Activated T-helper 17 cell treated with anti-CD3 and anti-CD28 coated beads, Interleukin-2, amount 50 U/mL, for 72 hours (primary cell): ENCODE measurements at regions not wholly inside any gene's neighbourhood (a gene's known extent, or its start where the extent isn't known, plus 50 kb on each side); places are given as distances from the start of the nearest gene placed in this dataset.
A peak's percentile ranks its signal among the peaks of the same experiment; 100 is the strongest.
"Not testable (repeated sequence)": the region's sequence is repeated elsewhere in the genome, so short reads cannot be mapped to it uniquely, and the experiment has no call there.

Experiments
- ATAC-seq: fragments of 150-1000 bp; cut with Tn5 transposase; replicated peaks from 2 replicates; pipeline ENCODE4 v1.10.0; 2021; ENCODE audit warnings: mild to moderate bottlenecking, moderate library complexity
- H3K27ac Mint-ChIP-seq: one replicate; pipeline ENCODE4 v1.8.0; 2022; ENCODE audit warnings: mixed read lengths
- H3K27me3 Mint-ChIP-seq: one replicate; pipeline ENCODE4 v1.8.0; 2022; ENCODE audit warnings: mixed read lengths
- H3K36me3 Mint-ChIP-seq: one replicate; pipeline ENCODE4 v1.8.0; 2022; ENCODE audit warnings: low read depth, mild to moderate bottlenecking, mixed read lengths
- H3K4me1 Mint-ChIP-seq: one replicate; pipeline ENCODE4 v1.8.0; 2022; ENCODE audit warnings: mixed read lengths
- H3K4me3 Mint-ChIP-seq: one replicate; pipeline ENCODE4 v1.8.0; 2022; ENCODE audit warnings: mild to moderate bottlenecking, mixed read lengths
- H3K9me3 Mint-ChIP-seq: one replicate; pipeline ENCODE4 v1.8.0; 2022; ENCODE audit warnings: mixed read lengths

DNA sequence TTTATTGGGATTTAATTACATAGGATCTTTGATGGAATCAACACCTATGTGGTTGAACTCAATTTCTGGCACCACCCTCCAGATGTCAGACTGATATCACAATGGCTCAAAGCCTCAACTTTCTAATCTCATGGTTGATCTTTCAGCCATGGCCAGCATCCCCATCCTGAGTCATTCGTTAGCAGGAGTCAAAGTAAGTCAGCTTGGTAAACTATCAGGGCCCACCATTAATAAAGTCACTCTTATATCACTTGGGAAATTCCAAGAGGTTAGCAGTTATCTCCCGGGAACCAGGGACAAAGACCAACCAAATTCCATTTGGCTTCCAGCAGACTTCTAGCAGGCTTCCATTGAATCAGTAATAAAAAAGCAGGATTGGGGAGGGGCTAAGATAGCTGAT lies 50.7 kb upstream of the TNFSF4 start:
- Mint-ChIP-seq H3K4me3 (no peak overlapping the region), H3K27ac (no peak overlapping the region), H3K9me3 (peaks cover 24% of the 10 kb centered on the region), H3K27me3 (no peaks in the 10 kb centered on the region), H3K36me3 (no peaks in the 10 kb centered on the region), H3K4me1 (no peaks in the 10 kb centered on the region)
- ATAC-seq = no peak

DNA sequence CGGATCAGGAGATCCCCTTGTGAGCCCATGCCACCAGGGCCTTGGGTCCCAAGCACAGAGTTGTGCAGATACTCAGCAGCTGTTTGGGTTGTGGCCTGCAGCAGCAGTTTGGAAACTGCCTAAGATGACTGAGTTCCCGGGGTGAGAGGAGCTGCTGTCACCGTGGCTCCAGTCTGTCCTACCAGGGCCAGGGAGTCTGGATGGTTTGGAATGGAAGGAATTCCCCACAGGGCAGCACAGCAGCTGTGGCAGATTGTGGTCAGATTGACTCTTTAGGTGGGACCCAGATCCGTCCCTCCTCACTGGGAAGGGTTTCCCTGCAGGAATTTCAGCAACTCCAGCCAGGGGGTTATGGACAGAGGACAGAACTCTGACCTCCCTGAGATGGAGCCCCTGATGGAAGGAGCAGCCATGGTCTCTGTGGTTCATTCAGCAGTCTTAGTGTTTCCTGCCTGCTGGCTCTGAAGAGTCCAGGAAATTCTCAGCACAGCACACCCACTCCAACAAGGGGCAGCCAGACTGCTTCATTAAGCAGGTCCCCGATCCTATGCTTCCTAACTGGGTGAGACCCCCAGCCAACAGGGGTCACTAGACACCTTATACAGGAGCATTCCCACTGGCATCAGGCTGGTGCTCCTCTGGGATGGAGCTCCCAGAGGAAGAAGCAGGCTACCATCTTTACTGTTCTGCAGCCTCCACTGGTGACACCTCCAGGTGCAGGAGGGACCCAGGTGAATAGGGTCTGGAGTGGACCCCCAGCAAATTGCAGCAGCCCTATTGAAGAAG lies 51.5 kb upstream of the TNFSF4 start:
- Mint-ChIP-seq H3K4me1 (no peaks in the 10 kb centered on the region), H3K4me3 (no peak overlapping the region), H3K36me3 (no peaks in the 10 kb centered on the region), H3K27me3 (no peaks in the 10 kb centered on the region), H3K9me3 (peaks cover 24% of the 10 kb centered on the region), H3K27ac (no peak overlapping the region)
- ATAC-seq = no peak

GRCh38 chr1:173260329-173260728 lies 53.2 kb upstream of the TNFSF4 start:
- not testable (repeated sequence) for H3K36me3 Mint-ChIP-seq, H3K27me3 Mint-ChIP-seq, ATAC-seq, H3K4me3 Mint-ChIP-seq, H3K27ac Mint-ChIP-seq, H3K4me1 Mint-ChIP-seq
- peaks cover 24% of the 10 kb centered on the region for H3K9me3 Mint-ChIP-seq

DNA sequence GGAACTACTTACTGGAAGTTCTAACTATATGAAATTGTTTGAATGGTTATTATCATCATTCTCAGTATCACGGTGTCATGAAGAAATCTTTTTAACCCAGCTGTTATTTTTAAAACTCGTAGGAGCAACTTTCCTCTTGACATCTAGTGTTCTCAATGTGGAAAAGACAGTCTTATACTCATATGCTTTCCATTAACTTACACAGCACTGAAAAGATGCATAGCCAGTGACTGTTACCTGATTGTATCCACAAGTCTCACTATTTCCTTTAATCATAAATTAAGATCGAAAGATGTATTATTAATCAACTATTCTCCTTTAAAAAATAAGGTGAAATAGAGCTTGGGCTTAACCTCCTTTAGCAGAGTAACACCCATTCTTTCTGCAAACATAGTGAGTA lies 59.7 kb upstream of the TNFSF4 start:
- ATAC-seq = no peak
- H3K27ac Mint-ChIP-seq = no peak overlapping the region
- H3K36me3 Mint-ChIP-seq = no peaks in the 10 kb centered on the region
- H3K4me1 Mint-ChIP-seq = no peaks in the 10 kb centered on the region
- peaks cover 2% of the 10 kb centered on the region for H3K9me3 Mint-ChIP-seq
- no peaks in the 10 kb centered on the region for H3K27me3 Mint-ChIP-seq
- no peak overlapping the region for H3K4me3 Mint-ChIP-seq

GRCh38 chr1:173267453-173267945 lies 60.4 kb upstream of the TNFSF4 start:
- H3K27ac Mint-ChIP-seq = no peak overlapping the region
- no peak for ATAC-seq
- no peaks in the 10 kb centered on the region for H3K4me1 Mint-ChIP-seq
- no peak overlapping the region for H3K4me3 Mint-ChIP-seq
- no peaks in the 10 kb centered on the region for H3K36me3 Mint-ChIP-seq
- H3K9me3 Mint-ChIP-seq = no peaks in the 10 kb centered on the region
- no peaks in the 10 kb centered on the region for H3K27me3 Mint-ChIP-seq

DNA sequence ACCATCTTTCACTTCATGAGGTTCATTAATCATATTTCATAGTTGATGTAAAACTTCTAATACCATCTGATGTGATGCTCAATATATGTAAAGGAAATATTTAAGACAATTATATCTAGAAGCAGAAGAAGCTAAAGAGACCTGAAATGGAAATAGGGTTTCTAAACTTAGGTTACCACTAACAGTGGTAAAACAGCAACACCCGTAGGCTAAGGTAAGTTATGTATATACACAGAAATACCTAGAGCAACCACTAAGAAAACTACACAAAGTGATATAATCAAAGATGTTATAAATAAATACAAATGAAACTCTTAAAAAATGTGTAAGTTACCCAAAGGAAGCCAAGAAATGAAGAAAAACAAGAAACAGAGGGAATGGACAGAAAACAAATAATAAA lies 61.1 kb upstream of the TNFSF4 start:
- no peak for ATAC-seq
- no peaks in the 10 kb centered on the region for H3K27me3 Mint-ChIP-seq
- H3K27ac Mint-ChIP-seq = no peak overlapping the region
- no peaks in the 10 kb centered on the region for H3K36me3 Mint-ChIP-seq
- no peaks in the 10 kb centered on the region for H3K4me1 Mint-ChIP-seq
- no peak overlapping the region for H3K4me3 Mint-ChIP-seq
- H3K9me3 Mint-ChIP-seq = no peaks in the 10 kb centered on the region

- Mint-ChIP-seq H3K36me3 (no peaks in the 10 kb centered on the region), H3K4me3 (no peak overlapping the region), H3K27ac (no peak overlapping the region), H3K9me3 (no peaks in the 10 kb centered on the region), H3K27me3 (no peaks in the 10 kb centered on the region), H3K4me1 (no peaks in the 10 kb centered on the region)
- ATAC-seq = no peak
Observed at GRCh38 chr1:173268786-173269277, 61.7 kb upstream of the TNFSF4 start.

DNA sequence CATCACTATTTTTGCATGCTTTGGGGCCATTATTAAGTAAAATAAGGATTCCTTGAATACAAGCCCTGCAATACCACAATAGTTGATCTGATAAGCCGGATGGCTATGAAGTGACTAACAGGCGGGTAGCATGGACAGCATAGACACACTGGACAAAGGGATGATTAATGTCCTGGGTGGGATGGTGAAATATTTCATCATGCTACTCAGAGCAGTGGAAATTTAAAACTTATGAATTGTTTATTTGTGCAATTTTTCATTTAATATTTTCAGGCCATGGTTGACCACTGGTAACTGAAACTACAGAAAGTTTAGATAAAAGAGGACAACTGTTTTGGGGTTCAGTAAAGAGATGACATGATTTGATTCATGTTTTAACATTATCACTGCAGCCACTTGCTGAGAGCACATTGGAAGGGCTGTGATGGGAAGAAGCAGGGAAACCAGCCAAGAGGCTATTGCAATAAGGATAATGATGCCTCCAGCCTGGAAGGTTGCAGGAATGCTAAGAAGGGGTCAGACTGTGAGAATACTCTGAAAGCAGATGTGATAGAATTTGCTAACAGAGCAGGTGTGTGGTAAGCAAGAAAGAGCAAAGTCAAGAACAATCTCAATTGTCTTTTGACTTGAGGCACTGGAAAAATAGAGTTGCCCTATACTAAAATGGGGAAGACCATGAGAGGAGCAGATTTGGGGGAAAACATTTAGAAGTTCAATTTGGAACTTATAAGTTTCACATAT lies 62.5 kb upstream of the TNFSF4 start:
- H3K27ac Mint-ChIP-seq = no peak overlapping the region
- H3K9me3 Mint-ChIP-seq = no peaks in the 10 kb centered on the region
- H3K27me3 Mint-ChIP-seq = no peaks in the 10 kb centered on the region
- no peaks in the 10 kb centered on the region for H3K36me3 Mint-ChIP-seq
- H3K4me1 Mint-ChIP-seq = no peaks in the 10 kb centered on the region
- no peak overlapping the region for H3K4me3 Mint-ChIP-seq
- ATAC-seq = no peak

DNA sequence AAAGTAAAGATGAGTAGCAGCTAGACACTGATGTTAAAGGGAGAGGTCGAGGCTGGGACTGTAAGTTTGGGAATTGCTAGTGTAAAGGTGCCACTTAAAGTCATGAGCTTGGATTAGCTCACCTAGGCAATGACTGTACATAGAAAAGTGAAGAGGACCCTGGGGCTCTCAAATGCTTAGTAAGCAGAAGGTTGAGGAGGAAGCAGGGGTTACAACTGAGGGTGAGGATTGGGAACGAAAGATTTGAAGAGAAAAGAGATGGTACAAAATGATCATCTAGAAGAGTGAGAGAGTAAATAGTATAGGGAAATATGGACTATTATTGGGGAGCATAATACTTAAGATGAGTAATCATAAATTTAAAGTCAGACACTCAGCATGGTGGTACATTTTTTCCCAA lies 63.1 kb upstream of the TNFSF4 start:
- Mint-ChIP-seq H3K4me3 (no peak overlapping the region), H3K27ac (no peak overlapping the region), H3K36me3 (no peaks in the 10 kb centered on the region), H3K9me3 (no peaks in the 10 kb centered on the region), H3K4me1 (no peaks in the 10 kb centered on the region), H3K27me3 (no peaks in the 10 kb centered on the region)
- ATAC-seq = no peak

DNA sequence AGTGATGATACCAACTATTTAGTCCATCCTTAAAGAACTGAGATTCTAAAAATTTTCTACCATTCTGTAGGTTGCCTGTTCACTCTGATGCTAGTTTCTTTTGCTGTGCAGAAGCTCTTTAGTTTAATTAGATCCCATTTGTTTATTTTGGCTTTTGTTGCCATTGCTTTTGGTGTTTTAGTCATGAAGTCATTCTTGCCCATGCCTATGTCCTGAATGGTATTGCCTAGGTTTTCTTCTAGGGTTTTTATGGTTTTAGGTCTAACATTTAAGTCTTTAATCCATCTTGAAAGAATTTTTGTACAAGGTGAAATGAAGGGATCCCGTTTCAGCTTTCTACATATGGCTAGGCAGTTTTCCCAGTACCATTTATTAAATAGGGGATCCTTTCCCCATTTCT lies 63.9 kb upstream of the TNFSF4 start:
- H3K4me3 Mint-ChIP-seq, H3K27me3 Mint-ChIP-seq: not testable (repeated sequence)

DNA sequence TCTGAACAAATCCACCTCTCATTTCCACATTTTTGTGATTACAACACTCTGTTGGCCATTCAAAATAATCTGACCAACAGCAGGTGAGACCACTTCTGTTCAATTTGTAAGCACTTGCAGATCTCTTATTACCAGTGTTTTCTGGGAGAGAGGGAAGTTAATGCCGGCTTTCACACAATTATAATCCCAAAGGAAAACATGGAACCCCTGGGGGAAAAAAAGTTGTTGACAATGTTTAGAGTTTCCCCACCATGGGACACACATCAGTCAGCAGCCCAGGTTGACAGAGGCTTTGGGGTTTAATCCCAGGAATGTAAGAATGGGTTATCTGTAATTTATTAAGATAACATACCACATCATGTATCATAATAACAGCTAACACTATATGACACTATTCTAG lies 68.4 kb upstream of the TNFSF4 start:
- H3K4me1 Mint-ChIP-seq = no peaks in the 10 kb centered on the region
- no peaks in the 10 kb centered on the region for H3K9me3 Mint-ChIP-seq
- H3K36me3 Mint-ChIP-seq = no peaks in the 10 kb centered on the region
- H3K27me3 Mint-ChIP-seq = no peaks in the 10 kb centered on the region
- H3K27ac Mint-ChIP-seq = no peak overlapping the region
- ATAC-seq = no peak
- H3K4me3 Mint-ChIP-seq = no peak overlapping the region

More for the DNA sequence above, 63.9 kb upstream of the TNFSF4 start:
- H3K36me3 Mint-ChIP-seq, ATAC-seq, H3K27ac Mint-ChIP-seq, H3K9me3 Mint-ChIP-seq, H3K4me1 Mint-ChIP-seq: not testable (repeated sequence)

GRCh38 chr1:173276922-173277800 lies 70.0 kb upstream of the TNFSF4 start:
- ATAC-seq = peak; percentile 66
- H3K36me3 Mint-ChIP-seq = no peaks in the 10 kb centered on the region
- H3K27me3 Mint-ChIP-seq = no peaks in the 10 kb centered on the region
- H3K4me3 Mint-ChIP-seq = no peak overlapping the region
- H3K4me1 Mint-ChIP-seq = no peaks in the 10 kb centered on the region
- no peak overlapping the region for H3K27ac Mint-ChIP-seq
- H3K9me3 Mint-ChIP-seq = no peaks in the 10 kb centered on the region

DNA sequence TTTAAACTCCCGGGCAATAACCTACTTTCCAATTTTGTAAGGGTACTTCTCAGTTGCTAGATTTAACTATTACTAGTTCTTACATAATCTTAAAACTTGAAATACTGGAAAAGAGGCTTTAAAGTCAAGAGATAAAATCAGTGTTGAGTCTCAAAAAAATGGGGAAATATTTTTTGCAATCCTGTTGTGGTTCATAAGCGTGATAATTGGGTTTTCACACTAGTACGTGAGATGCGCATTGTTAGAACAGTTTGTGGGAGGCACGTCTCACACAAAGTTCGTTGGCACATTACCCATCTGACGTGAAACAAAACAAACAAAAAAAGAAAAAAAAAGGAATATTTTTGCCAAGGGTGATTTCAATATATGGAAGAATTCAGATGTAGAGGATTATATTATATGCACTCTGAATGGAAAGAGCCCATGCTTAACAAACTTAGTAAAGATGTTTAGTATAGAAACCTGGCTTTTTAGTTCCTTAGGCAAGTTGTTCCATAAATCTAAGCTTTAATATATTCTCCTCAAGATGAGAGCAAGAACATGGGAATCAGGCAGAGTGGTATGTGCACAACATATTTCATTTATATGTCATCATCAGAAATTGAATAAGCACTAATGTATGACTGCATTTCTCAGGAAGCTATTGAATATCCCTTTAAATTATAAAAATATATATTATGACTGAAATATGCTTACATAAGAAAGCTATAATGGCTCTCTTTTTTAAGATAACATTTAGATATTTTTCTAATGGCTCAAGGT lies 73.9 kb upstream of the TNFSF4 start:
- Mint-ChIP-seq H3K4me1 (no peaks in the 10 kb centered on the region), H3K27me3 (no peaks in the 10 kb centered on the region), H3K36me3 (no peaks in the 10 kb centered on the region), H3K4me3 (no peak overlapping the region), H3K27ac (no peak overlapping the region), H3K9me3 (no peaks in the 10 kb centered on the region)
- ATAC-seq = no peak

GRCh38 chr1:173285048-173285447 lies 77.9 kb upstream of the TNFSF4 start:
- H3K4me1 Mint-ChIP-seq = no peaks in the 10 kb centered on the region
- no peak overlapping the region for H3K27ac Mint-ChIP-seq
- no peaks in the 10 kb centered on the region for H3K9me3 Mint-ChIP-seq
- H3K4me3 Mint-ChIP-seq = no peak overlapping the region
- no peaks in the 10 kb centered on the region for H3K36me3 Mint-ChIP-seq
- H3K27me3 Mint-ChIP-seq = no peaks in the 10 kb centered on the region
- no peak for ATAC-seq
